Tibial nerve (tissue), 4 donors: ENCODE measurements at regions not wholly inside any gene's neighbourhood (a gene's known extent, or its start where the extent isn't known, plus 50 kb on each side); places are given as distances from the start of the nearest gene placed in this dataset.

ENCODE experiments used
- DNase-seq, 2 donors: peaks; one replicate each; pipeline ENCODE4 v3.0.0-alpha.2; 2019; ENCODE audit warnings: low spot score in 2 of 2
- H3K27ac ChIP-seq, 4 donors: fragments of 200-600 bp; sonication (generic) in 3 of 4; one replicate each; pipeline ENCODE4 v1.5.1; 2017 to 2019; ENCODE audit warnings: mild to moderate bottlenecking in 1 of 4
- H3K27me3 ChIP-seq, 2 donors: fragments of 200-600 bp; sonication (generic) in 1 of 2; one replicate each; pipeline versions ENCODE4 v1.5.1 to v1.6.0; 2017 to 2019
- H3K36me3 ChIP-seq, 3 donors: fragments of 200-600 bp; sonication (generic); one replicate each; pipeline ENCODE4 v1.5.1; 2018 to 2019
- H3K4me1 ChIP-seq, 4 donors: fragments of 200-600 bp; sonication (generic) in 3 of 4; one replicate each; pipeline ENCODE4 v1.5.1; 2017 to 2019
- H3K4me3 ChIP-seq, 4 donors: fragments of 200-600 bp; sonication (generic) in 3 of 4; one replicate each; pipeline ENCODE4 v1.5.1; 2017 to 2019; ENCODE audit warnings: mild to moderate bottlenecking in 1 of 4, moderate library complexity in 1 of 4
- H3K9me3 ChIP-seq, 4 donors: fragments of 200-600 bp; sonication (generic) in 3 of 4; one replicate each; pipeline ENCODE4 v1.5.1; 2017 to 2019
- CTCF ChIP-seq, 5 experiments: fragments of 200-600 bp in 3 of 5; fragments of 450-650 bp in 2 of 5; sonication (generic) in 3 of 5; IDR thresholded peaks; one replicate each; pipeline ENCODE4 v1.5.1; 2016 to 2019; ENCODE audit warnings: antibody characterized with exemption in 5 of 5, mild to moderate bottlenecking in 3 of 5, moderate library complexity in 2 of 5
- EP300 ChIP-seq, 2 donors: sonication (generic); formaldehyde crosslinking; IDR thresholded peaks; one replicate each; pipeline ENCODE4 v1.6.1; 2017; ENCODE audit warnings: antibody characterized with exemption in 2 of 2, mild to moderate bottlenecking in 1 of 2
- POLR2A ChIP-seq, 2 donors: fragments of 450-650 bp; IDR thresholded peaks; one replicate each; pipeline ENCODE4 v1.6.1; 2017; ENCODE audit warnings: antibody characterized with exemption in 2 of 2, mild to moderate bottlenecking in 2 of 2, moderate library complexity in 2 of 2
- WGBS, 2 donors: methylation state at CpG; one replicate each; pipeline ENCODE4 v1.1.5; 2018; 5-methylcytosine and 5-hydroxymethylcytosine counted together

GRCh38 chr6:65876668-65877067 lies 169.6 kb upstream of the EYS start:
- no peaks in the 10 kb centered on the region for H3K36me3 ChIP-seq
- H3K4me3 ChIP-seq, result no peak overlapping the region
- H3K4me1 ChIP-seq, result no peaks in the 10 kb centered on the region
- no peaks in the 10 kb centered on the region for H3K27me3 ChIP-seq
- H3K9me3 ChIP-seq, result no peaks in the 10 kb centered on the region
- WGBS, 2 donors, result 88 to 89% methylated on average over 2 of the region's 2 CpGs
- no peak for DNase-seq
- no peak overlapping the region for H3K27ac ChIP-seq
- TF ChIP-seq EP300 (IDR thresholded peaks at IDR 0.05) (no peak), POLR2A (IDR thresholded peaks at IDR 0.05) (no peak), CTCF (IDR thresholded peaks at IDR 0.05) (no peak)

DNA sequence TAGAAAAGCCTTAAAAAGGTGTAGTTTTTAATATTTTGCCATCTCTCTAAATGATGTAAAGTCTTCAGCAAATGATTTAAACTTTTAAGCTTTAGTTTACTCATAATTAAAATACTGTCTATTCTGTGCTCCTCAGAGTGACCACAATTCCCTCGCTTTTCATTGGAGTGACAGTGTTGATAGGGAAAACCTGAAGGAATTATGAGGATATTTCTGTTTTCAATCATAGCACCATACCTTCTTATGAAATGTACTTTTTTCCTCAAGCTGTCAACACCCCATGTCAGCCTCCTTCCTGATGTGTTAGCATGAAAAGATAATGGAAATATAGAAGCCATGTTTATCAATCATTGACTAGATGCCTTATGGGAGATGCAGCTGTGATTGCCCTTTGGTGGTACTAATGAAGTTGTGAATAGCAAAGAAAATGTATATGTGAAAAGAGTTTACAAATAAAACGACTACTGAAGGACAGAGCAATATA lies 145.4 kb upstream of the EYS start:
- Histone ChIP-seq H3K36me3 (no peaks in the 10 kb centered on the region), H3K9me3 (no peaks in the 10 kb centered on the region), H3K27me3 (no peaks in the 10 kb centered on the region), H3K27ac (no peak overlapping the region), H3K4me1 (no peaks in the 10 kb centered on the region), H3K4me3 (no peak overlapping the region)
- no peak for DNase-seq
- TF ChIP-seq POLR2A (IDR thresholded peaks at IDR 0.05) (no peak), CTCF (IDR thresholded peaks at IDR 0.05) (no peak), EP300 (IDR thresholded peaks at IDR 0.05) (no peak)
- 84 to 93% methylated on average over 2 of the region's 2 CpGs for WGBS, 2 donors

GRCh38 chr6:65830151-65830550 lies 123.1 kb upstream of the EYS start:
- DNase-seq, result no peak
- Histone ChIP-seq H3K9me3 (no peaks in the 10 kb centered on the region), H3K27me3 (no peaks in the 10 kb centered on the region), H3K4me1 (no peaks in the 10 kb centered on the region), H3K4me3 (no peak overlapping the region), H3K27ac (no peak overlapping the region), H3K36me3 (no peaks in the 10 kb centered on the region)
- TF ChIP-seq CTCF (IDR thresholded peaks at IDR 0.05) (no peak), POLR2A (IDR thresholded peaks at IDR 0.05) (no peak), EP300 (IDR thresholded peaks at IDR 0.05) (no peak)

- DNase-seq, result no peak
- Histone ChIP-seq H3K27ac (no peak overlapping the region), H3K27me3 (no peaks in the 10 kb centered on the region), H3K36me3 (no peaks in the 10 kb centered on the region), H3K4me3 (no peak overlapping the region), H3K9me3 (no peaks in the 10 kb centered on the region), H3K4me1 (no peaks in the 10 kb centered on the region)
- 86 to 91% methylated on average over 2 of the region's 2 CpGs for WGBS, 2 donors
- TF ChIP-seq CTCF (IDR thresholded peaks at IDR 0.05) (no peak), POLR2A (IDR thresholded peaks at IDR 0.05) (no peak), EP300 (IDR thresholded peaks at IDR 0.05) (no peak)
Observed at GRCh38 chr6:65819152-65819551, 112.1 kb upstream of the EYS start.

- Histone ChIP-seq H3K4me1 (no peaks in the 10 kb centered on the region), H3K27me3 (no peaks in the 10 kb centered on the region), H3K4me3 (no peak overlapping the region), H3K36me3 (no peaks in the 10 kb centered on the region), H3K9me3 (no peaks in the 10 kb centered on the region), H3K27ac (no peak overlapping the region)
- 85 to 92% methylated on average over 5 of the region's 5 CpGs for WGBS, 2 donors
- DNase-seq, result no peak
- TF ChIP-seq CTCF (IDR thresholded peaks at IDR 0.05) (no peak), POLR2A (IDR thresholded peaks at IDR 0.05) (no peak), EP300 (IDR thresholded peaks at IDR 0.05) (no peak)
Observed at GRCh38 chr6:65818576-65818975, 111.5 kb upstream of the EYS start.
